Activated naive CD8-positive, alpha-beta T cell treated with anti-CD3 and anti-CD28 coated beads, Interleukin-2, amount 10 ng/mL, durations not matched to agents 7 days and 5 days (primary cell): ENCODE measurements at regions not wholly inside any gene's neighbourhood (a gene's known extent, or its start where the extent isn't known, plus 50 kb on each side); places are given as distances from the start of the nearest gene placed in this dataset.

Experiments
- ATAC-seq: fragments of 150-1000 bp; cut with Tn5 transposase; one replicate; pipeline ENCODE4 v1.10.0; 2021; ENCODE audit warnings: low read depth, moderate library complexity
- POLR2A ChIA-PET: fragments of 350-600 bp; sonication (Branson Sonifier 250); formaldehyde crosslinking; loops from one replicate; lab custom pipeline; 2021; ENCODE audit warnings: antibody characterized with exemption; lab: Charles Lee
- DNase-seq: peaks from one replicate; pipeline ENCODE4 v3.0.0; 2021
- H3K27ac Mint-ChIP-seq: one replicate; pipeline ENCODE4 v1.8.0; 2022; ENCODE audit warnings: mild to moderate bottlenecking, mixed read lengths
- H3K27me3 Mint-ChIP-seq: one replicate; pipeline ENCODE4 v1.8.0; 2022; ENCODE audit warnings: mild to moderate bottlenecking, moderate library complexity, mixed read lengths
- H3K36me3 Mint-ChIP-seq: one replicate; pipeline ENCODE4 v1.8.0; 2021; ENCODE audit warnings: mild to moderate bottlenecking, mixed read lengths
- H3K4me1 Mint-ChIP-seq: one replicate; pipeline ENCODE4 v1.8.0; 2021; ENCODE audit warnings: mixed read lengths
- H3K4me3 Mint-ChIP-seq: one replicate; pipeline ENCODE4 v1.8.0; 2022; ENCODE audit warnings: mild to moderate bottlenecking, moderate library complexity, mixed read lengths
- H3K9me3 Mint-ChIP-seq: one replicate; pipeline ENCODE4 v1.8.0; 2021; ENCODE audit warnings: mixed read lengths

- Mint-ChIP-seq H3K4me3 (no peak overlapping the region), H3K27ac (no peak overlapping the region), H3K27me3 (peaks cover 2% of the 10 kb centered on the region), H3K36me3 (no peaks in the 10 kb centered on the region), H3K4me1 (peaks cover 5% of the 10 kb centered on the region), H3K9me3 (no peaks in the 10 kb centered on the region)
- POLR2A ChIA-PET = no interaction called here
- DNase-seq (no peak), ATAC-seq (no peak)
Observed at GRCh38 chr10:124293616-124294449, 124.9 kb downstream of the OAT start.

- DNase-seq (no peak), ATAC-seq (no peak)
- Mint-ChIP-seq H3K4me1 (peaks cover 5% of the 10 kb centered on the region), H3K4me3 (no peak overlapping the region), H3K27me3 (peaks cover 1% of the 10 kb centered on the region), H3K9me3 (no peaks in the 10 kb centered on the region), H3K36me3 (no peaks in the 10 kb centered on the region), H3K27ac (no peak overlapping the region)
- POLR2A ChIA-PET = no interaction called here
Observed at GRCh38 chr10:124292911-124293615, 125.7 kb downstream of the OAT start.

GRCh38 chr10:124291001-124291701 is 127.6 kb downstream of the OAT start:
- peaks cover under 1% of the 10 kb centered on the region for H3K27me3 Mint-ChIP-seq
- no peaks in the 10 kb centered on the region for H3K9me3 Mint-ChIP-seq
- DNase-seq (no peak), ATAC-seq (no peak)
- no peak overlapping the region for H3K4me3 Mint-ChIP-seq
- POLR2A ChIA-PET = no interaction called here
- H3K4me1 Mint-ChIP-seq = peaks cover 5% of the 10 kb centered on the region
- H3K27ac Mint-ChIP-seq = no peak overlapping the region
- no peaks in the 10 kb centered on the region for H3K36me3 Mint-ChIP-seq

GRCh38 chr10:124289851-124290795 is 128.6 kb downstream of the OAT start:
- Mint-ChIP-seq H3K4me1 (peaks cover 5% of the 10 kb centered on the region), H3K27ac (no peak overlapping the region), H3K36me3 (no peaks in the 10 kb centered on the region), H3K4me3 (no peak overlapping the region), H3K27me3 (peaks cover 2% of the 10 kb centered on the region), H3K9me3 (no peaks in the 10 kb centered on the region)
- ATAC-seq = peak; percentile 36
- POLR2A ChIA-PET = no interaction called here
- DNase-seq = no peak

- Mint-ChIP-seq H3K4me1 (peaks cover 5% of the 10 kb centered on the region), H3K9me3 (no peaks in the 10 kb centered on the region), H3K4me3 (no peak overlapping the region), H3K27me3 (peaks cover 2% of the 10 kb centered on the region), H3K27ac (no peak overlapping the region), H3K36me3 (no peaks in the 10 kb centered on the region)
- ATAC-seq (no peak), DNase-seq (no peak)
- POLR2A ChIA-PET = no interaction called here
Observed at GRCh38 chr10:124288928-124289850, 129.5 kb downstream of the OAT start.

- peaks cover 2% of the 10 kb centered on the region for H3K27me3 Mint-ChIP-seq
- no peak overlapping the region for H3K4me3 Mint-ChIP-seq
- peaks cover 5% of the 10 kb centered on the region for H3K4me1 Mint-ChIP-seq
- H3K27ac Mint-ChIP-seq = no peak overlapping the region
- POLR2A ChIA-PET = no interaction called here
- ATAC-seq (no peak), DNase-seq (no peak)
- H3K9me3 Mint-ChIP-seq = no peaks in the 10 kb centered on the region
- no peaks in the 10 kb centered on the region for H3K36me3 Mint-ChIP-seq
Observed at GRCh38 chr10:124288486-124288885, 130.2 kb downstream of the OAT start.

- no peak for ATAC-seq
- POLR2A ChIA-PET = no interaction called here
- Mint-ChIP-seq H3K27ac (no peak overlapping the region), H3K27me3 (peaks cover 2% of the 10 kb centered on the region), H3K4me1 (peaks cover 5% of the 10 kb centered on the region), H3K36me3 (no peaks in the 10 kb centered on the region), H3K9me3 (no peaks in the 10 kb centered on the region), H3K4me3 (no peak overlapping the region)
- DNase-seq = no peak
Observed at GRCh38 chr10:124287791-124288190, 130.9 kb downstream of the OAT start.

GRCh38 chr10:124287071-124287685 is 131.5 kb downstream of the OAT start:
- POLR2A ChIA-PET = no interaction called here
- Mint-ChIP-seq H3K4me1 (peaks cover 5% of the 10 kb centered on the region), H3K4me3 (no peak overlapping the region), H3K36me3 (no peaks in the 10 kb centered on the region), H3K27ac (no peak overlapping the region), H3K9me3 (no peaks in the 10 kb centered on the region), H3K27me3 (peaks cover 2% of the 10 kb centered on the region)
- DNase-seq (no peak), ATAC-seq (no peak)

GRCh38 chr10:124286621-124287020 is 132.1 kb downstream of the OAT start:
- Mint-ChIP-seq H3K9me3 (no peaks in the 10 kb centered on the region), H3K4me1 (peaks cover 5% of the 10 kb centered on the region), H3K4me3 (no peak overlapping the region), H3K27ac (no peak overlapping the region), H3K36me3 (no peaks in the 10 kb centered on the region), H3K27me3 (peaks cover 2% of the 10 kb centered on the region)
- ATAC-seq (no peak), DNase-seq (no peak)
- POLR2A ChIA-PET = no interaction called here

GRCh38 chr10:124285587-124286527 is 132.9 kb downstream of the OAT start:
- H3K27me3 Mint-ChIP-seq = peaks cover 2% of the 10 kb centered on the region
- no peaks in the 10 kb centered on the region for H3K9me3 Mint-ChIP-seq
- POLR2A ChIA-PET = no interaction called here
- H3K36me3 Mint-ChIP-seq = no peaks in the 10 kb centered on the region
- ATAC-seq = no peak
- no peak overlapping the region for H3K27ac Mint-ChIP-seq
- H3K4me3 Mint-ChIP-seq = no peak overlapping the region
- H3K4me1 Mint-ChIP-seq = peaks cover 5% of the 10 kb centered on the region
- DNase-seq = peak; percentile 5

GRCh38 chr10:124283949-124284250 is 134.8 kb downstream of the OAT start:
- H3K9me3 Mint-ChIP-seq = no peaks in the 10 kb centered on the region
- POLR2A ChIA-PET = interaction anchor here (0.5 kb wide), 1 partner anchor 98 kb away, joined by 3 read pairs; no protein-coding TSS in a partner anchor
- H3K36me3 Mint-ChIP-seq = no peaks in the 10 kb centered on the region
- H3K4me1 Mint-ChIP-seq = no peaks in the 10 kb centered on the region
- ATAC-seq = no peak
- DNase-seq = no peak
- H3K27me3 Mint-ChIP-seq = peaks cover 2% of the 10 kb centered on the region
- H3K27ac Mint-ChIP-seq = no peak overlapping the region
- H3K4me3 Mint-ChIP-seq = no peak overlapping the region
